ELR (cell line): ENCODE measurements at regions not wholly inside any gene's neighbourhood (a gene's known extent, or its start where the extent isn't known, plus 50 kb on each side); places are given as distances from the start of the nearest gene placed in this dataset.

Source experiments
- DNase-seq: peaks from one replicate; pipeline ENCODE4 v3.0.0-alpha.2; 2015; ENCODE audit warnings: low read depth

DNA sequence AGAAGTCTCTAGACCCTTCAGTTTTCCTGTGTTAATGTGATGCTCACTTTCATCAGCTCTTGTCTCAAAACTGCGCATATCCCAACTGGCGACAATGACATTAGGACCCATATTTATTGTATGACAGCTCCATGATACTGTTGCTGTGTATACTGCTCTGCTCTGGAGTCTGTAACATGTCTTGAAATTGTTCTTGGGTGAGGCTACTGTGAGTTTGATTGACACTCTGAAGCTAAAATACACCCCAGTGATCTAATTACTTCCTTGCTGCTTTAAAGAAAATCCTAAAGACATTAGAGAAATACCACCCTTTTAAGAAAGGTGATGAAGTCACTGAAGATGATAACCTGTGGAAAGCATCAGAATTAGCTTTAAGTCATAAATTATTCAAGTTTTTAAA is 1046.2 kb downstream of the KCNT2 start:
- DNase-seq, result no peak

GRCh38 chr1:195550071-195550862 is 1058.0 kb downstream of the KCNT2 start:
- no peak for DNase-seq

DNA sequence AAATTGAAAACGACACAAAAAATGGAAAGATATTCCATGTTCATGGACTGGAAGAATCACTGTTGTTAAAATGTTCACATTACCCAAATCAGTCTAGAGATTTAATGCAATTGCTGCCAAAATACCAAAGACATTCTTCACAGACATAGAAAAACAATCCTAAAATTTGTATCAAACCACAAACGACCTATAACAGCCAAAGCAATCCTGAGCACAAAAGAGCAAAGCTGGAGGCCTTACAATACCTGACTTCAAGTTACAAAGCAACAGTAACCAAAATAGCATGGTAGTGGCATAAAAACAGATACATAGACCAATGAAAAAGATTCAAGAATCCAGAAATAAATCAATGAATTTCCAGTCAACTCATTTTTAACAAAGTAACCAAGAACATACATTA is 1077.3 kb downstream of the KCNT2 start:
- no peak for DNase-seq

GRCh38 chr1:195529881-195530280 is 1078.4 kb downstream of the KCNT2 start:
- DNase-seq, result no peak

DNA sequence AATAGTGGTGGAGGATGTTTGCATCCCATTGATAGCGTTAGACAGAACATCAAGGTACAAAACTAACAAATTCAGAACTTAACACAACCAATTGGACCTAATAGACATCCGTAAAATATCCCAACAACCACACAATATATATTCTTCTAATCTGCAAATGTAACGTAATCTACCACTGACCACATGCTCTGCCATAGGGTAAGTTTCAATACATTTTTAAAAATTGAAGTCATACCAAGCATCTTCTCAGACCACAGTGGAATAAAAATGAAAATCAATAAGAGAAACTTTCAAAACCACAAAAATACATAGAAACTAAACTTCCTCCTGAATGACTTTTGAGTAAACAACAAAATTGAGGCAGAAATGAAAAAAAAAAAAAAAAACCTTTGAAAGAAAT is 1087.5 kb downstream of the KCNT2 start:
- DNase-seq, result no peak

DNA sequence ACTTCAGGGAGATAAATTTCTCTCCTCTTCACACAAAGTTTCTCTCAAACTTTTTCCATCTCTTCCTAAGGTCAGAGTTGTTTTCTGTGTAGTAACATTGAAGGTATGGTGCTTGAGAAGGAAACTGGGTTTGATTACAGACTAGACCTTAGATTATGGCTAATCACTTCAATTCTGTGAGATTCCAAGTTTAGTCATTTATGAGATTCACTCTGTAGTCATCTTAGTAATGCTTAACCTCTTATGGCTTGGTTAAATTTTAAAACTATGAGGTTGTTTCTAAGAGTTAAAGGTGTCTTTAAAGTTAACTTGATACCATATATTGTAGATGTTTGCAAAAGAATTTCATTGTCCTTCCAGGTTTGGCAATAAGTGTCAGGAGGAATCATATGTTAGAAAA is 1092.2 kb downstream of the KCNT2 start:
- peak; percentile 33 for DNase-seq

GRCh38 chr1:195511501-195511900 is 1096.7 kb downstream of the KCNT2 start:
- no peak for DNase-seq

DNA sequence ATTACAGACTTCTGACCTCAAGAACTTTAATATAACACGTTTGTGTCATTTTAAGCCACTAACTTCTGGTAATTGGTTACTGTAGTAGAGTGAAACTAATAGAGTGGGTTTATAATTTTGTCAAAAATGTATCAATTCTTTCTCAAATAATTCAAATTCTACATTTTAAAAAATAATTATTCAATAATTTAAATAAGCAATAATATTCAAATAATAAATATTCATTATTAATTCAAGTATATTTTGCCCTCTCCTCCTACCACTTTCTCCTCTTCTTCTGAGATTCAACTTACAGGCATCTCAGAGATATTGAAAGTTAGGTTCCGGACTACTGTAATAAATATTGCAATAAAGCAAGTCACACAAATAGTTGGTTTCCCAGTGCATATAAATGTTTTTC is 1107.1 kb downstream of the KCNT2 start:
- DNase-seq, result no peak

DNA sequence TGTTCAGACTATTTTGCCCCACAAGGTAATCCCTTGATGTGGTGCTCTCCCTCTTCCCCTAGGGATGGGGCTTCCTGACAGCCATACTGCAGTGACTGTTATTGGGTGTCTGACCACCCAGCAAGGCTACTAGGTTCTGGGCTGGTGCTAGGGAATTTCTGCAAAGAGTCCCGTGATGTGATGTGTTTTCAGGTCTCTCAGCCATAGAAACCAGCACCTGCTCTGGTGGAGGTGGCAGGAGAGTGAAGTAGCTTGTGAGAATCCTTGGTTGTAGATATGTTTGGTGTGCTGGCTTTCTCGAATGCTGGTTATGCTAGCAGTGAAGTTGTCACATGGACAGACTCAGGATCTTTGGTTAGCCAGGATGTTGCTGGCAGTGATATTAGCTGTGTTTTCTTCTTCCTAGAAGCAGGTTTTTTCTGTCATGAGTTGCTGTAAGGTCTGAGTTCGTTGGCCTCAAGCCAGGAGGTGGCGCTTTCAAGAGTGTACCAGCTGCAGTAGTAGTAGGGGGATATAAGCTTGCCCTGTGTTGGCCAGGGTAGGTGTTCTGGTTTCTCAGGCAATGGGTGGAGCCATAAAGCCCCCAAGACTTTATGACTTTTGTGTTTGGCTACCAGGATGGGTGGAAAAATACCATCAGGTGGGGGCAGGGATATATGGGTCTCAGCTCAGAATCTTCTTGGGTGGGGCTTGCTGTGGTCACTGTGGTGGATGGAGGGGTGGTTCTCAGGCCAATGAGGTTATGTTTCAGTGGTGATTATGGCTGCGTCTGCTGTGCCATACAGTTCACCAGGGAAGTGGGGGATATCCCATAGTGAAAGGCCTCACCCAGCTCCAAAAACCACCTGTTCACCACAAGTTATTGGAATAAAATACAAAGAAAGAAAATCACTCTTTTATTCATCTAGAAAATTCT is 1112.3 kb downstream of the KCNT2 start:
- no peak for DNase-seq

DNA sequence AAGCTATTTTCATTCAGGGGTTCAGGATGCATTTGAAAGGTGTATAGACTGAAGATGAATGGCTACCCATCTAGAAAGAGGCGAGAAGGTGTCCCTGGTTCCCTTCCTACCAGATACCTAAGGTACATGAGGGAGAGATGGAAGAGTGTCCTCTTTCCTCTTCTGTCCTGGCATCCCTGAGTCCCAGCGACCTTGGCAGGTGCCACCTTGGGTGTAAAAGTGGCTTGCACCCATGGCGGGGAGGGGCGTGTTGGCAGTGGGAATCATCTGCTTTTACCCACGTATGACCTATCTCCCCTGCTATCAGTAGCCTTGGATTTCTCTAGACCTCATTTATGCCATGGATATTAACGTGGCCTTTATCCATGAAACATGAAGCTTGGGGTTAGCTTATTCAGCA is 1126.1 kb downstream of the KCNT2 start:
- DNase-seq, result no peak

- no peak for DNase-seq
Observed at GRCh38 chr1:195481293-195481692, 1126.9 kb downstream of the KCNT2 start.

DNA sequence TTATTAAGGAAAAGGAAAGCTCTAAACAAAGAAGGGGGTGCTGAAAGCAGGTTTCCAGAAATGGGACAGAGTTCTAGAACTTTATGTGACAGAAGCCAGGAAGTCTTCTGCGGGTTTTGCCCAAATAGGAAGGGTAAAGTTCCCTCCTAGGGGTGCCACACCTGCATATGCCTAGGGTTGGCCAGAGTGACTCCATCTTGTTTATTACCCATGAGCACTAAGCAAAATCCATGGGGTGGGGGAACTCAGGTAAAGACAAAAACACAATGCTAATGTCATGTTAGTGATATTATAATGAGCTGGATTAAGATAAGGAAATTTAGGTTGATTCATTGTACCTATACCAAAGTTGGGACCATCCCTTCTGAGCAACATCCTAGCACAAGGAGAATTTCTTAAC is 1132.7 kb downstream of the KCNT2 start:
- no peak for DNase-seq

DNA sequence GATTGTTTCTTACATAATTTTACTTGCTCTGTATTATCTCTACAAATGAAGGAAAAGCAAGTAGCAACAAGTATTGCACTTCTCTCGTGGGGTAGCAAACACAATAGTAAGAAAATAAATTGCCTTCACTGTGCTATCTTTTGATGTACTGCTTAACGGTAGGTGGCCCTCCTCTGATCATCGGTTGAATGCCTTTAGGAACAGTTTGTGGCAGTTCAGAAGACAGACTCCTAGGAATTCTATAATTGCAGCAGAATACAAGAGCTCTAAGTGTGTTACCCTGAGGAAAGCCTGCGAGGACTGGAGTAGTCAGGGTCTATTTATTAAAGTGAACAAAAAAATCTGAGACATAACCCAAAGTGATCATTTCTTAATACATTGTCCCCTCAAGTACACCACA is 1135.9 kb downstream of the KCNT2 start:
- DNase-seq, result no peak

DNA sequence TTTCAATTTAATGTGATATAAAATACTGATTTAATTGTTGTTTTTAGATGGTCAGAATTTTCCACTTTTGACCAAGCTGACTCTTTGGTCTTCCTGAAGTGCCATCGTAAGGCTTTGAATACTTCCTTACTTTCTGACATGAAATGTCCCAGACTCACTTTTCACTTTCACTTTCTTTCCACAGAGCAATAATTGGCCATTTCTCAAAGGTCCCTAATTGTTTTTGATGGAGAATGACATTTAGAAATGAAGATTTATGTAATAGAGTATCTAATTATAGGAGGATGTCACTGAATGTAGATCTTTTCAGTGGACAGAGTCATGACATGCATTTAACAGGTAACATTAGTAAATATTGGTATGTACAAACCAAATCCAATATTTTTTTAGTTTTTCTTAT is 1141.6 kb downstream of the KCNT2 start:
- no peak for DNase-seq

- DNase-seq, result peak; percentile 42
Observed at GRCh38 chr1:195462646-195463045, 1145.6 kb downstream of the KCNT2 start.

GRCh38 chr1:195462152-195462551 is 1146.1 kb downstream of the KCNT2 start:
- DNase-seq, result no peak

- DNase-seq, result no peak
Observed at GRCh38 chr1:195458365-195458764, 1149.9 kb downstream of the KCNT2 start.

- DNase-seq, result no peak
Observed at GRCh38 chr1:195450794-195451193, 1157.4 kb downstream of the KCNT2 start.

DNA sequence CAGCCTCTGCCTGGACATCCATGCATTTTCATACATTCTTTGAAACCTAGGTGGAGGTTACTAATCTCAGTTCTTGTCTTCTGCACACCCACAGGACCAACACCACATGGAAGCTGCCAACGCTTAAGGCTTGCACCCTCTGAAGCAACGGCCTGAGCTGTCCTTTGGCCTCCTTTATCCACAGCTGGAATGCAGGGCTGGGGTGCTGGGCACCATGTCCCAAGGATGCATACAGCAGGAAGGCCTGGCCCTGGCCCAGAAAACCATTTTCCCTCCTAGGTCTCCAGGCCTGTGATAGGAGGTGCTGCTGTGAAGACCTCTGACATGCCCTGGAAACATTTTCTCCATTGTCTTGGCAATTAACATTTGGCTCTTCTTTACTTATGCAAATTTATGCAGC is 1168.6 kb downstream of the KCNT2 start:
- no peak for DNase-seq

DNA sequence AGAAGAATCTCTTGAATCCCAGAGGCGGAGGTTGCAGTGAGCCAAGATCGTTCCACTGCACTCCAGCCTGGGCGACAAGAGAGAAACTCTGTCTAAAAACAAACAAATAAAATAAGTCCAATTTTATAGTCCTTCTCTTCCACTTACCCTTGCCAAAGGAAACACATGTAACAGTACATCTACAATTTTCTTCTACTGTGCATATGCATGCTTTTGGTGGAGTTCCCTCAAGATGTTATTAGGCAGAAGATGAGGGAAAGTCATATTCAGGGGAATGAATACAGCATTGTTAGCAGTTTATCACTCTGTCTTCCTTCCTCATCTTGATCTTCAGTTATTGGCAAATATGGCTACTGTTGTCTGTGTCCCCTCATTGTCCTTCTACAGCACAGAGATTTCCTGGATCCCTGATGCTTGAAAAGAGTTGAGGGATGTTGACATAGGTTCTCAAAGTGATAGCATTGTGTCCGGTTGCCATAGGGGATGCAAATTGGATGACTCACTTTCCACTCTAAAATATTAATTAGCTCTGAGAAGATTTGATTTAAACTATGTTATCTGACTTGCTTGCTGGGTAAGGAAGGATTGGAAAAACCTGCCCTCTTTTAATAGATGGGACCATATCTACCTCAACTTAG is 1173.6 kb downstream of the KCNT2 start:
- no peak for DNase-seq

DNA sequence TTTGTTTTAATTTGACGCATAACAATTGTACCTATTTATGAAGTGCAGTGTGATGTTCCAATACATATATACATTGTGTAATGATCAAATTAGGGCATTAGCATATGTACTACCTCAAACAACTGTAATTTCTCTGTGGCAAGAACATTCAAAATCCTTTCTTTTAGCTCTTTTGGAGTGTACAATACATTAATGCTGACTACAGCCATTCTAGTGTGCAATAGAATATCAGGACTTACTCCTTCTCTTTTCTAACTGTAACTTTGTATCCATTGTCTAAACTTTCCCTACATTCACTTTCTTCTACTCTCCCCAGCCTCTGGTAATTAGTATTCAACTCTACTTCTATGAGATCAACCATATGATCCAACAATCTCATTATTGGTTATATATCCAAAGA is 1177.4 kb downstream of the KCNT2 start:
- no peak for DNase-seq

DNA sequence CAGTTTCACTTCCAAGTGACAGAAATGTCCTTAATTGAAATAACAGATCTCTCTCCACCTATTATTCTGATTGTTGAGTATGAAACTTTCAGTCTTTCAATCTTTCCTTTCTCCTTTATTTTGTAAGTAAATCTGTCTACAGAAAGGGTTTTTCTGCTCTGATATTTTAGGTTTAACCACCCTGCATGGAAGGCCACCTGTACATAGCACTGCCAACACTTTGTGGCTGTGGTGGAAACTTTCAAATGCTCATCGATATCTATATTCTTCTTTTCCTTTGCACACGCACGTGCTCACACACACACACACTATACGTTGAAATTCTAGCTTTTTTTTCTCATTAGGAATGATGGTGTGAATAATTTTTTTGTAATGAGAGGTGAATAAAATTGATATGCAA is 1179.3 kb downstream of the KCNT2 start:
- no peak for DNase-seq

GRCh38 chr1:195415584-195415983 is 1192.7 kb downstream of the KCNT2 start:
- DNase-seq, result peak; percentile 40
